ENCODE measurements at regions not wholly inside any gene's neighbourhood (a gene's known extent, or its start where the extent isn't known, plus 50 kb on each side); places are given as distances from the start of the nearest gene placed in this dataset.

- DNase-seq: no peak
Measured at GRCh38 chr14:98462908-98463307, 809.1 kb downstream of the BCL11B start.

GRCh38 chr14:98466807-98467206 lies 805.2 kb downstream of the BCL11B start:
- no peak for DNase-seq

GRCh38 chr14:98470663-98471062 lies 801.3 kb downstream of the BCL11B start:
- no peak for DNase-seq

GRCh38 chr14:98474900-98475299 lies 797.1 kb downstream of the BCL11B start:
- DNase-seq: no peak

- DNase-seq: no peak
Measured at GRCh38 chr14:98477935-98478334, 794.1 kb downstream of the BCL11B start.

- DNase-seq: no peak
Measured at GRCh38 chr14:98489115-98489514, 782.9 kb downstream of the BCL11B start.

- DNase-seq: no peak
Measured at GRCh38 chr14:98494582-98494981, 777.4 kb downstream of the BCL11B start.

- DNase-seq: no peak
Measured at GRCh38 chr14:98498019-98498885, 773.7 kb downstream of the BCL11B start.

- DNase-seq: no peak
Measured at GRCh38 chr14:98501335-98501734, 770.7 kb downstream of the BCL11B start.

- DNase-seq: no peak
Measured at GRCh38 chr14:98501836-98502235, 770.2 kb downstream of the BCL11B start.

- DNase-seq: no peak
Measured at GRCh38 chr14:98503086-98503815, 768.7 kb downstream of the BCL11B start.

GRCh38 chr14:98507264-98507663 lies 764.7 kb downstream of the BCL11B start:
- DNase-seq: no peak

GRCh38 chr14:98510392-98510791 lies 761.6 kb downstream of the BCL11B start:
- no peak for DNase-seq

- no peak for DNase-seq
Measured at GRCh38 chr14:98512501-98513251, 759.3 kb downstream of the BCL11B start.

GRCh38 chr14:98513558-98513957 lies 758.4 kb downstream of the BCL11B start:
- DNase-seq: no peak

GRCh38 chr14:98514016-98514415 lies 758.0 kb downstream of the BCL11B start:
- DNase-seq: no peak

- no peak for DNase-seq
Measured at GRCh38 chr14:98536256-98536655, 735.7 kb downstream of the BCL11B start.

- DNase-seq: no peak
Measured at GRCh38 chr14:98542316-98542715, 729.7 kb downstream of the BCL11B start.

- no peak for DNase-seq
Measured at GRCh38 chr14:98543074-98543473, 728.9 kb downstream of the BCL11B start.

GRCh38 chr14:98544174-98544573 lies 727.8 kb downstream of the BCL11B start:
- no peak for DNase-seq

- no peak for DNase-seq
Measured at GRCh38 chr14:98545181-98545580, 726.8 kb downstream of the BCL11B start.

- DNase-seq: no peak
Measured at GRCh38 chr14:98548071-98548686, 723.8 kb downstream of the BCL11B start.

GRCh38 chr14:98551028-98551427 lies 721.0 kb downstream of the BCL11B start:
- DNase-seq: no peak
